Upper lobe of left lung (tissue), 6 donors: ENCODE measurements at regions not wholly inside any gene's neighbourhood (a gene's known extent, or its start where the extent isn't known, plus 50 kb on each side); places are given as distances from the start of the nearest gene placed in this dataset.

Experiments
- ATAC-seq, 2 donors: fragments of 200-7000 bp; cut with Tn5 transposase; one replicate each; pipeline ENCODE4 v1.9.1; 2022; ENCODE audit warnings: mild to moderate bottlenecking in 2 of 2, moderate library complexity in 2 of 2; ENCODE audit not compliant: low FRiP score in 2 of 2
- DNase-seq, 2 donors: peaks; one replicate each; pipeline ENCODE4 v3.0.0-alpha.2; 2019 to 2020
- H3K27ac ChIP-seq, 4 donors: fragments of 200-600 bp; sonication (generic); one replicate each; pipeline ENCODE4 v1.5.1; 2016 to 2019
- H3K27me3 ChIP-seq, 4 donors: fragments of 200-600 bp; sonication (generic); one replicate each; pipeline ENCODE4 v1.5.1; 2017 to 2019
- H3K36me3 ChIP-seq, 4 donors: fragments of 200-600 bp; sonication (generic); one replicate each; pipeline ENCODE4 v1.5.1; 2016 to 2019
- H3K4me1 ChIP-seq, 4 donors: fragments of 200-600 bp; sonication (generic); one replicate each; pipeline ENCODE4 v1.5.1; 2018 to 2019
- H3K4me3 ChIP-seq, 4 donors: fragments of 200-600 bp; sonication (generic); one replicate each; pipeline ENCODE4 v1.5.1; 2017 to 2019; ENCODE audit warnings: mild to moderate bottlenecking in 2 of 4, moderate library complexity in 1 of 4
- H3K9me3 ChIP-seq, 4 donors: fragments of 200-600 bp; sonication (generic); one replicate each; pipeline ENCODE4 v1.5.1; 2018 to 2019
- EP300 ChIP-seq, 4 donors: sonication (generic); formaldehyde crosslinking; IDR thresholded peaks; one replicate each; pipeline ENCODE4 v1.5.1; 2017; ENCODE audit warnings: antibody characterized with exemption in 4 of 4, control low read depth in 2 of 4
- POLR2A ChIP-seq, 4 donors: fragments of 450-650 bp; IDR thresholded peaks; one replicate each; pipeline ENCODE4 v1.5.1; 2016 to 2017; ENCODE audit warnings: antibody characterized with exemption in 4 of 4, mild to moderate bottlenecking in 2 of 4
- POLR2AphosphoS5 ChIP-seq, 2 donors: sonication (generic); formaldehyde crosslinking; IDR thresholded peaks; one replicate each; pipeline ENCODE4 v1.5.1; 2017; ENCODE audit warnings: antibody characterized with exemption in 2 of 2
- WGBS, 2 donors: methylation state at CpG; one replicate each; pipeline ENCODE4 v1.1.5; 2017 to 2018; 5-methylcytosine and 5-hydroxymethylcytosine counted together
- TF ChIP-seq, protein P1 (sequence below), 6 experiments: fragments of 450-650 bp in 4 of 6; fragments of 200-600 bp in 2 of 6; sonication (generic) in 2 of 6; IDR thresholded peaks; one replicate each; pipeline ENCODE4 v1.5.1; 2016 to 2019; ENCODE audit warnings: antibody characterized with exemption in 6 of 6
- donor health status: DM: no; HTN: no; CAD: no; lungs with moderate emphysema.
- donor health status: DM: no; HTN: yes; CAD: no; lungs with severe emphysema.

DNA sequence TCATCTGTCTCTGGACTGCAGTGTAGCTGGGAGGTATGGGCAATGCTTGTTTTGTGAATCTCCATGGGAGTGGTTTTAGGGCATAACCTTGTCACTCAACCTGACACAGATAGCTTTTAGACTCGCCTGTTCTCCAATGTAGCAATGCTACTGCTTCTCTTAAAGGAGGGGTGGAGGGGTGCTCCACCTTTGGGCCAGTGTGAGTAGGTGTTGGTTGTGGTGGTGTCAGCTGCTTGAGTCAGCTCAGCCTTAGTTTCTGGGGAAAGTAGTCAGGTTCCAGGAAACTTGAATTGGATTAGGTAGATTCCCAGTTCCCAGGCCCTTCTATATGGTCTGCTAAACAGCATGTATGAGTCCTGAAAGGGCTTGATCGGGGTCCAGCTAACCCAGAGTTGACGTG lies 91.1 kb upstream of the PLPPR1 start:
- DNase-seq (no peak), ATAC-seq (no peak)
- WGBS, 2 donors, result 66 to 70% methylated on average over 3 of the region's 3 CpGs
- H3K4me1 ChIP-seq, result no peaks in the 10 kb centered on the region
- H3K4me3 ChIP-seq, result no peak overlapping the region
- no peaks in the 10 kb centered on the region for H3K36me3 ChIP-seq
- TF ChIP-seq POLR2AphosphoS5 (IDR thresholded peaks at IDR 0.05) (no peak), EP300 (IDR thresholded peaks at IDR 0.05) (no peak), POLR2A (IDR thresholded peaks at IDR 0.05) (no peak)
- TF ChIP-seq, protein P1, sequence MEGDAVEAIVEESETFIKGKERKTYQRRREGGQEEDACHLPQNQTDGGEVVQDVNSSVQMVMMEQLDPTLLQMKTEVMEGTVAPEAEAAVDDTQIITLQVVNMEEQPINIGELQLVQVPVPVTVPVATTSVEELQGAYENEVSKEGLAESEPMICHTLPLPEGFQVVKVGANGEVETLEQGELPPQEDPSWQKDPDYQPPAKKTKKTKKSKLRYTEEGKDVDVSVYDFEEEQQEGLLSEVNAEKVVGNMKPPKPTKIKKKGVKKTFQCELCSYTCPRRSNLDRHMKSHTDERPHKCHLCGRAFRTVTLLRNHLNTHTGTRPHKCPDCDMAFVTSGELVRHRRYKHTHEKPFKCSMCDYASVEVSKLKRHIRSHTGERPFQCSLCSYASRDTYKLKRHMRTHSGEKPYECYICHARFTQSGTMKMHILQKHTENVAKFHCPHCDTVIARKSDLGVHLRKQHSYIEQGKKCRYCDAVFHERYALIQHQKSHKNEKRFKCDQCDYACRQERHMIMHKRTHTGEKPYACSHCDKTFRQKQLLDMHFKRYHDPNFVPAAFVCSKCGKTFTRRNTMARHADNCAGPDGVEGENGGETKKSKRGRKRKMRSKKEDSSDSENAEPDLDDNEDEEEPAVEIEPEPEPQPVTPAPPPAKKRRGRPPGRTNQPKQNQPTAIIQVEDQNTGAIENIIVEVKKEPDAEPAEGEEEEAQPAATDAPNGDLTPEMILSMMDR (IDR thresholded peaks at IDR 0.05), result no peak
- no peaks in the 10 kb centered on the region for H3K9me3 ChIP-seq
- H3K27ac ChIP-seq, result no peak overlapping the region
- H3K27me3 ChIP-seq, result no peaks in the 10 kb centered on the region

DNA sequence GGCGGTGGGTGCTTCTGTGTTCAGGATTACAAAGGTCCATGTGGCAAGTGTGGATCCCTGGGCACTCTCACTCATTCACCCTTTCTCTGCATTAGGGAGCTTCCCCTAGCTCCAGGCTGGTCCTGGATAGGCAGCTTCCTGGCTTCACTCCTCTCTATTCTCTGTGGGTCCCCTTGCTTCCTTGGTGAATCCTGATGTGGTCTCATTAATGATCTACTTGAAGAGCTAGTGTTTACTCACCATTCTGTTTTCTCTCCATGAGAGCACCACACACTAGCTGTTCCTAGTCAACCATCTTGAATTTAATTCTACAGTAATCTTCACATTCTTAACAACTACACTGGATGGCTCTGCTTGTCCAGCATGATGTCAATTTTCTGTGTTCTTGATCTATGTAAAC lies 90.0 kb upstream of the PLPPR1 start:
- Histone ChIP-seq H3K4me3 (no peak overlapping the region), H3K36me3 (no peaks in the 10 kb centered on the region), H3K9me3 (no peaks in the 10 kb centered on the region), H3K4me1 (no peaks in the 10 kb centered on the region), H3K27me3 (no peaks in the 10 kb centered on the region), H3K27ac (no peak overlapping the region)
- ATAC-seq (no peak), DNase-seq (no peak)
- WGBS, 2 donors, result 74 to 100% methylated on average over 1 of the region's 1 CpG
- TF ChIP-seq POLR2A (IDR thresholded peaks at IDR 0.05) (no peak), POLR2AphosphoS5 (IDR thresholded peaks at IDR 0.05) (no peak), EP300 (IDR thresholded peaks at IDR 0.05) (no peak)
- TF ChIP-seq, protein P1 (IDR thresholded peaks at IDR 0.05), result no peak

DNA sequence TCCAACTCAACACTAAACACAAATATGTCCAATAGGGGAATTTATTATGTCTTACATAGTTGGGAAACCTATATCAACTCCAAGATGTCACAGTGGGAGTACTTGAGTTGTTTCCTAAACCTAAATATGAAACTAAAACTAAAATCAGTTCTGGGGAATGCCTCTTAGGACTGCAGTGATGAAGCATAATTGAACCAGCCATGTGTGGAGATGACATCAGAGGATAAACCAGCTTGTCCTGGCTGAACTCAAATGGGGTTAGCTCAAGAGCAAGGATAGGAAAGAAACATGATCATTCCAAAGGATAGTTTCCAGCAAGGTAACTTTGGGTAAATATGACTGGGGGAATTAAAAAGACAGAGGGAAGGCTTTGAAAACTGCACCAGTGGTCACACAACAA lies 88.9 kb upstream of the PLPPR1 start:
- no peak for TF ChIP-seq POLR2A (IDR thresholded peaks at IDR 0.05)
- TF ChIP-seq EP300 (IDR thresholded peaks at IDR 0.05), result no peak
- no peak for TF ChIP-seq POLR2AphosphoS5 (IDR thresholded peaks at IDR 0.05)
- TF ChIP-seq, protein P1 (IDR thresholded peaks at IDR 0.05), result no peak
- Histone ChIP-seq H3K4me1 (no peaks in the 10 kb centered on the region), H3K27ac (no peak overlapping the region), H3K36me3 (no peaks in the 10 kb centered on the region), H3K9me3 (no peaks in the 10 kb centered on the region), H3K4me3 (no peak overlapping the region), H3K27me3 (no peaks in the 10 kb centered on the region)
- no peak for DNase-seq
- ATAC-seq, result no peak

DNA sequence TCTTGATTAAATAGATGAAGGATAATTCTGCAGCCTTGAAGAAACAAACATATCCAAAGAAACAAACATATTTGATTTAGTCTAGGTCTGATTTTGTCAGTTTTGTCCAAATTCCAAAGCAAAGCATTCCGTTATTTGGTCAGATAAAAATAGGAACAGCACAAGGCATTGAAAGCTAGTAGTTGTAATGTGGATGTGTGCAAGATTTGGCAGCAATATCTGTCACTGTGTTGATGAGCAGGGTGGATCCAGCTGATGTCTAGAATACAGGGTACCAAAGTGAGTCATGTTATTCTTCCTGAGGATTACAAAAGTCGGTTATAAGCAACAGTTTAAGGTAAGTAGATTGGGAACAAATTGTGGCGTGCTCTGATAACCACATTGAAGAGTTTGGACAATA lies 69.3 kb upstream of the PLPPR1 start:
- ATAC-seq (no peak), DNase-seq (no peak)
- TF ChIP-seq EP300 (IDR thresholded peaks at IDR 0.05) (no peak), POLR2AphosphoS5 (IDR thresholded peaks at IDR 0.05) (no peak), POLR2A (IDR thresholded peaks at IDR 0.05) (no peak)
- TF ChIP-seq, protein P1 (IDR thresholded peaks at IDR 0.05), result no peak
- Histone ChIP-seq H3K36me3 (no peaks in the 10 kb centered on the region), H3K4me3 (no peak overlapping the region), H3K9me3 (no peaks in the 10 kb centered on the region), H3K27me3 (no peaks in the 10 kb centered on the region), H3K27ac (no peak overlapping the region), H3K4me1 (no peaks in the 10 kb centered on the region)
- 82 to 87% methylated on average over 3 of the region's 3 CpGs for WGBS, 2 donors
